SK-N-SH (cell line): ENCODE measurements at regions not wholly inside any gene's neighbourhood (a gene's known extent, or its start where the extent isn't known, plus 50 kb on each side); places are given as distances from the start of the nearest gene placed in this dataset.

Source experiments
- CHD2 ChIP-seq: fragments of 150-350 bp; IDR thresholded peaks from 2 replicates; pipeline ENCODE4 v1.6.1; 2018; ENCODE audit warnings: low read length; ENCODE audit not compliant: partially characterized antibody
- ELF1 ChIP-seq: IDR thresholded peaks from 2 replicates; pipeline ENCODE4 v1.4.0; 2012
- EP300 ChIP-seq, 2 experiments: IDR thresholded peaks; 2 replicates each; pipeline versions ENCODE4 v1.4.0 to v1.6.1; 2012; ENCODE audit warnings: borderline replicate concordance in 1 of 2, low read depth in 1 of 2, low read length in 1 of 2
- EZH2phosphoT487 ChIP-seq: fragments of 200-600 bp; sonication (generic); IDR thresholded peaks from 2 replicates; pipeline ENCODE4 v1.6.1; 2017; ENCODE audit warnings: low read depth, mixed run types, mild to moderate bottlenecking, antibody characterized with exemption, moderate library complexity, borderline replicate concordance
- FOXJ3 ChIP-seq: sonication (generic); formaldehyde crosslinking; IDR thresholded peaks from 2 replicates; pipeline ENCODE4 v1.5.1; 2020; ENCODE audit warnings: mild to moderate bottlenecking, missing genetic modification reagents
- FOXM1 ChIP-seq: IDR thresholded peaks from 2 replicates; pipeline ENCODE4 v1.4.0; 2012; ENCODE audit warnings: low read depth, mild to moderate bottlenecking
- JUND ChIP-seq: IDR thresholded peaks from 2 replicates; pipeline ENCODE4 v1.4.0; 2012
- MEF2A ChIP-seq: IDR thresholded peaks from 2 replicates; pipeline ENCODE4 v1.4.0; 2012; ENCODE audit warnings: low read depth, borderline replicate concordance
- MXI1 ChIP-seq: IDR thresholded peaks from 2 replicates; pipeline ENCODE4 v1.6.1; 2012; ENCODE audit warnings: mild to moderate bottlenecking, low read depth, low read length, improper control_type of control experiment
- RAD21 ChIP-seq: IDR thresholded peaks from 2 replicates; pipeline ENCODE4 v1.6.1; 2012; ENCODE audit warnings: mild to moderate bottlenecking, low read length
- SMC3 ChIP-seq: IDR thresholded peaks from 2 replicates; pipeline ENCODE4 v1.6.1; 2012; ENCODE audit warnings: low read depth, low read length, improper control_type of control experiment
- TCF12 ChIP-seq: IDR thresholded peaks from 2 replicates; pipeline ENCODE4 v1.4.0; 2012
- USF1 ChIP-seq: IDR thresholded peaks from 2 replicates; pipeline ENCODE4 v1.4.0; 2012; ENCODE audit warnings: low read depth, borderline replicate concordance
- TF ChIP-seq, protein P1 (sequence below): fragments of 200-600 bp; sonication (generic); IDR thresholded peaks from 2 replicates; pipeline ENCODE4 v1.6.1; 2017; ENCODE audit warnings: antibody characterized with exemption, mild to moderate bottlenecking, moderate library complexity

DNA sequence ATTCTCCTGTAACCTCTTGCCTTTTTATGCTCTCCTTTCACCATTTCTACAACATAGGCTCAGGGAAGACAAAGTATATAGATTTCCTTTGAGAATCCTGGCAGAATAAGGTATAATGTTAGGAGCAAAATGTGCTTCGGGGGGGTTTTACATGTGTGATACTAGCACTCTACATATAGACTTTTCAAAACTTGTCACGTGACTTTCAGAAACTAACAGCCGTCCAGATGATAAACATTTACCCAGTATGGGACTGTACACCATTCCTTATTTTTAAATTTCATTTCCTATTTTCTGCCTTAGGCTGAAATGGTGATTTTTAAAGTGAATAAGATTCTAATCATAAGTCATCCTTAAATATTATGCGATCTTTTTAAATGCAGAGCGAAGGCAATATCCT is 420.4 kb upstream of the PITX2 start:
- TF ChIP-seq, protein P1, sequence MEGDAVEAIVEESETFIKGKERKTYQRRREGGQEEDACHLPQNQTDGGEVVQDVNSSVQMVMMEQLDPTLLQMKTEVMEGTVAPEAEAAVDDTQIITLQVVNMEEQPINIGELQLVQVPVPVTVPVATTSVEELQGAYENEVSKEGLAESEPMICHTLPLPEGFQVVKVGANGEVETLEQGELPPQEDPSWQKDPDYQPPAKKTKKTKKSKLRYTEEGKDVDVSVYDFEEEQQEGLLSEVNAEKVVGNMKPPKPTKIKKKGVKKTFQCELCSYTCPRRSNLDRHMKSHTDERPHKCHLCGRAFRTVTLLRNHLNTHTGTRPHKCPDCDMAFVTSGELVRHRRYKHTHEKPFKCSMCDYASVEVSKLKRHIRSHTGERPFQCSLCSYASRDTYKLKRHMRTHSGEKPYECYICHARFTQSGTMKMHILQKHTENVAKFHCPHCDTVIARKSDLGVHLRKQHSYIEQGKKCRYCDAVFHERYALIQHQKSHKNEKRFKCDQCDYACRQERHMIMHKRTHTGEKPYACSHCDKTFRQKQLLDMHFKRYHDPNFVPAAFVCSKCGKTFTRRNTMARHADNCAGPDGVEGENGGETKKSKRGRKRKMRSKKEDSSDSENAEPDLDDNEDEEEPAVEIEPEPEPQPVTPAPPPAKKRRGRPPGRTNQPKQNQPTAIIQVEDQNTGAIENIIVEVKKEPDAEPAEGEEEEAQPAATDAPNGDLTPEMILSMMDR, result no peak
- TF ChIP-seq CHD2, result no peak
- no peak for TF ChIP-seq ELF1
- no peak for TF ChIP-seq USF1
- no peak for TF ChIP-seq RAD21
- TF ChIP-seq JUND, result no peak
- no peak for TF ChIP-seq EZH2phosphoT487
- no peak for TF ChIP-seq MXI1
- TF ChIP-seq TCF12, result no peak
- no peak for TF ChIP-seq SMC3
- no peak for TF ChIP-seq EP300 (IDR thresholded peaks at IDR 0.05; ENCODE audit: borderline replicate concordance in 1 of 2, low read depth in 1 of 2, low read length in 1 of 2)
- no peak for TF ChIP-seq MEF2A
- TF ChIP-seq FOXM1, result no peak
- no peak for TF ChIP-seq FOXJ3 (CRISPR knock-in tag)
